Esophagus squamous epithelium (tissue), 4 donors: ENCODE measurements at regions not wholly inside any gene's neighbourhood (a gene's known extent, or its start where the extent isn't known, plus 50 kb on each side); places are given as distances from the start of the nearest gene placed in this dataset.

Source experiments
- CTCF ChIP-seq, 6 experiments: fragments of 450-650 bp in 4 of 6; fragments of 200-600 bp in 2 of 6; sonication (generic) in 2 of 6; IDR thresholded peaks; one replicate each; pipeline ENCODE4 v1.5.1; 2016 to 2019; ENCODE audit warnings: antibody characterized with exemption in 6 of 6, mild to moderate bottlenecking in 4 of 6, moderate library complexity in 4 of 6
- POLR2A ChIP-seq, 4 donors: fragments of 450-650 bp; IDR thresholded peaks; one replicate each; pipeline ENCODE4 v1.6.1; 2017; ENCODE audit warnings: antibody characterized with exemption in 4 of 4, mild to moderate bottlenecking in 4 of 4, moderate library complexity in 3 of 4

- no peak for TF ChIP-seq CTCF (IDR thresholded peaks at IDR 0.05)
- TF ChIP-seq POLR2A (IDR thresholded peaks at IDR 0.05) = no peak
Measured at GRCh38 chr2:76625101-76625500, 897.1 kb downstream of the LRRTM4 start.
